ENCODE measurements at regions not wholly inside any gene's neighbourhood (a gene's known extent, or its start where the extent isn't known, plus 50 kb on each side); places are given as distances from the start of the nearest gene placed in this dataset.

DNA sequence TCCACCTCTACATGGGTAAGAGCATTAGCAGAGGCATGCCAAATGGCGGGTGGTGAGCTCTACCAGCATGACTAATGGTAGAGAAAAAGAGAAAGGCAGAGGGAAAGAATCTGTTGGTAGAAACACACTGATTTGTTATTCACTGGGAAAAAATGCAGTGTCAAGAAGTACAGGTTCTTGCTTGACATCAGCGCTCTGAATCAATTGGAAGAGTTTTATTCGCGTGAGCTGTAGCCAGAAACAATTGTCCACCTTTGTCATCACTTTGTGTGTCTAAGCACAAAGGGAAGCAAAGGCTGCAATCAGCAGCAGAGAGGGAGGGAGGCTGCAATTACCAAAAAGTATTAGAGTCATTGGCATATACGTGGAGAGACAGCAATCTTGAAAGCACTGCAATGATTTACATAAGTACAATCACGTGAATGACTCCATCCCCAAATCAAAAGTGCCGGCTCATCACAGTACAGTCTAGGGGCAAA is 67.7 kb upstream of the HS3ST1 start:
- no peak for DNase-seq

DNA sequence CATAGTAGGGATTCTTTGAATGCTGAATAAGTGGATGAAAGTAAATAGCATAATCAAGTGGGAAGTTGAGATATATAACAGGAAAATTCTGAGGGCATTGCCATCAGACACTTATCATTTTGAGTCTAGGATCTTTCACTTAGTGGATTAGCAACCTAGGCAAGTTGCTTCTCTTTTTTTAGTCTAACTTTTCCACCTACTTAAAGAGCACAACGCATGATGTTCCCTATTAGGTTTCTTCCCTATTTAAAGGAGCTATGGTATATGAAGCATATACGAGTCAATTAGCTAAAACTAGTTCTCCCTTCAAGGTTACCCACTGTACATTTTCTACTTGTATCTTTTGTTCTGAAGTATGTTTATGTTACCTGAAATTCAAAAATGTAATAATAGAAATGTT is 67.1 kb upstream of the HS3ST1 start:
- DNase-seq = no peak

GRCh38 chr4:11495291-11495690 is 66.6 kb upstream of the HS3ST1 start:
- DNase-seq = no peak

DNA sequence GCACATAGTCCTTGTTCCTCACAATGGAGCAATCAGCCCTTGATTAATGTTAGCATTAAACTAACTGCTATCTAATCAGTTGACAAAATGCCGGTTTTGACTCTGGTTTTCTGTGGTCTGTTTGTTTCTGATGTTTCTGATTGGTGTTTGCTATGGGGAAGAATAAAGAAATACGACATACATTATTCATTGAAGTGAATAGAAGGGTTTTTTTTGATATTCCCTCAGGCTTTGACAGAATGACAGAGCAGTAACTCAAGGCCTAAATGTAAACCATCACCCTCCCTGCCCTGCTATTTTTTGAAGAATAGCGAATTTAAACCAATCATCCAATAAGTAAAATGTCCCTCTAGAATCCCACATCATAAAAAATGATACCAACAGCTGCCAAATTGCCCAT is 65.5 kb upstream of the HS3ST1 start:
- no peak for DNase-seq

GRCh38 chr4:11489453-11490083 is 60.9 kb upstream of the HS3ST1 start:
- peak; percentile 29 for DNase-seq

DNA sequence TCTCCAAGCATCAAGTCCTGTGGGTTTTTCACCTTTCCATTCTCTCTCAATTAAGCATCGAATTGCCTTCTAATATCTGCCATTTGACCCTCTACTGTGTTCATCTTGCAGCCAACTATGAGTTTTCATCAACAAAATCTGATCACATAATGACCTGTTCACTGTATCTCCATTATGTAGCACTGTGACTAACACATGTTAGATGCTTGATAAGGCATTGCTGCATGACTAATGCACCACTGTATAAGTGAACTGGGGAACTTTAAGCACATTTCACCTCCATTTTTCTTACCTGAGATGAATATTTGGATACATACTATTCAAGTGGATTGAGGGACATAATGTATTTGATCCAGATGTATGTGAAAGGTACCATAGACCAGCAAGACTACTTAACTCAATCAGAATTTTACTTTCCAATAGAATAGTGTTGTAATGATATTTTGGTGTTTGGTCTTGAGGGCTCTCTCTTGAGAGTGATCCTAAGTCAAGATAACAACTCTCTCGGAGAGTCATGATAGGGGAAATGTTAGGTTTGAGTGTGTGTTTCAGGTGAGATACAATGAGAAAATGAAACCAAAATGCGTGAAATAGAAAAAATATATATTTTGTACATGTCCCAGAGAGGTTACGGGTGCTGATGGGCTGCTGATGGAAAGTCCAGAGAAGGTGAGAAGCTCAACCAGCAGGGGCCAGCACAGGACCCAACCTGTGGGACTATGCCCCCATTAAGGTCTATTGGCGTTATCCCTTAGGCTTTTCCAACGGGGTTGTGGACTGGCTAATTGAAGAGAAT is 60.2 kb upstream of the HS3ST1 start:
- no peak for DNase-seq

GRCh38 chr4:11487868-11488544 is 59.3 kb upstream of the HS3ST1 start:
- DNase-seq = no peak

DNA sequence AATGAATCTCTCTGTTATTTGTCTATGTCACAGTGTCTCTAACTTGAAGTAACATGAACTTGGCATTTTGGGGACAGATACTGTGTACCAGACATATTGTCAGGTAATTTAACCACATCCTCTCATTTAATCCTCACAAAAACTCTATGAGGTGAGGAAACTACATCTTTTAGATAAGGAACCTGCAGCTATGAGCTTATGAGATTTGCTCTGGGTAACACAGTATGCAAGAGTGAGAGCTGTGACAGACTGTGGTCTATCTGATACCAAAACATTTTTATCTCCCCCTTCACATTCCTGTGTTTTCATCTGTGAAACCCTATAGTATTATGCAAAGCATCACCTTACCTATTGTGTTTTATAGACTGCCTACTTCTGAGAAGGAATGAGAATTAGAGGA is 58.4 kb upstream of the HS3ST1 start:
- DNase-seq = no peak

- no peak for DNase-seq
Observed at GRCh38 chr4:11485926-11486325, 57.2 kb upstream of the HS3ST1 start.

- DNase-seq = no peak
Observed at GRCh38 chr4:11484531-11484930, 55.8 kb upstream of the HS3ST1 start.

GRCh38 chr4:11483046-11483445 is 54.4 kb upstream of the HS3ST1 start:
- peak; percentile 42 for DNase-seq

DNA sequence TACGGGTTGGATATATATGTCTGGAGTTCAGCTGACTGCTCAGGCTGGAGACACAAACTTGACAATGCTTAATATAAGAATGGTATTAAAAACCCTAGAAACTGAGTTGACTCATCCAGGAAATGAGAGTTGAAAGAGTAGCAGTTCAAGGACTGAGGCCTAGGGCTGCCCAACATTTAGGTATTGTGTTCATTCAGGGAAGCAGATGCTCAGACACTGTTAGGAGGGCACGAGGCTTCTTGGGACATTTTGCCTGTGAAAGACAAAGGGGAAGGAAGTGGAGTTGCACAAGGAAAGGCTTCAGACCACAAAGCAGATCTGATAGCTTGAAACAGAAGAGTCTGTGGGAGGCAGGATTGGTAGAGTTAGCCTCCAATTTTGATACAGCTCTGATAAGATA is 52.0 kb upstream of the HS3ST1 start:
- peak; percentile 68 for DNase-seq
